Panc1 (cell line): ENCODE measurements at regions not wholly inside any gene's neighbourhood (a gene's known extent, or its start where the extent isn't known, plus 50 kb on each side); places are given as distances from the start of the nearest gene placed in this dataset.

Experiments
- ATAC-seq: fragments of 200-7000 bp; cut with Tn5 transposase; 2 replicates; pipeline ENCODE4 v1.9.1; 2020; ENCODE audit warnings: mild to moderate bottlenecking, moderate library complexity
- BruUV-seq: library from RNA; stranded (reverse); fragments of 400-500 nt; replicated peaks from 2 replicates; lab custom pipeline; 2021; lab: Mats Ljungman, UMichigan
- CTCF ChIA-PET: fragments of 300-600 bp; sonication (Branson Sonifier 250); formaldehyde crosslinking; loops from one replicate; lab custom pipeline; 2022; ENCODE audit warnings: antibody characterized with exemption; lab: Charles Lee
- POLR2A ChIA-PET: fragments of 300-600 bp; sonication (Branson Sonifier 250); formaldehyde crosslinking; loops from one replicate; lab custom pipeline; 2022; ENCODE audit warnings: antibody characterized with exemption; lab: Charles Lee
- DNase-seq: peaks from one replicate; pipeline ENCODE4 v3.0.0-alpha.2; 2010; ENCODE audit warnings: low read depth, low spot score
- H3K27ac ChIP-seq: 2 replicates; pipeline ENCODE4 v1.5.1; 2011; ENCODE audit warnings: mild to moderate bottlenecking, low read length, inconsistent platforms
- H3K27me3 ChIP-seq: fragments of 200-500 bp; sonication (Bioruptor generic); 2 replicates; pipeline ENCODE4 v1.6.0; 2014; ENCODE audit warnings: low read length, inconsistent platforms; ENCODE audit not compliant: control insufficient read depth, insufficient read depth
- H3K36me3 ChIP-seq: fragments of 200-500 bp; sonication (Bioruptor generic); 2 replicates; pipeline ENCODE4 v1.5.1; 2014; ENCODE audit warnings: inconsistent platforms, mild to moderate bottlenecking, low read length, moderate library complexity; ENCODE audit not compliant: control insufficient read depth, insufficient read depth
- H3K4me1 ChIP-seq: 2 replicates; pipeline ENCODE4 v1.5.1; 2011; ENCODE audit warnings: inconsistent platforms, mild to moderate bottlenecking, low read length, moderate library complexity; ENCODE audit not compliant: control insufficient read depth, insufficient read depth
- H3K4me3 ChIP-seq, 2 experiments: 2 replicates each; pipeline ENCODE4 v1.5.1; 2011 to 2012; ENCODE audit warnings: low read depth in 2 of 2, low read length in 2 of 2, mild to moderate bottlenecking in 2 of 2, inconsistent platforms in 1 of 2, moderate library complexity in 1 of 2
- H3K9me3 ChIP-seq: fragments of 200-500 bp; sonication (Bioruptor generic); 2 replicates; pipeline ENCODE4 v1.5.1; 2014; ENCODE audit warnings: low read depth, mild to moderate bottlenecking, inconsistent platforms, low read length, moderate library complexity; ENCODE audit not compliant: control insufficient read depth, insufficient read depth
- POLR2AphosphoS5 ChIP-seq: IDR thresholded peaks from 2 replicates; pipeline ENCODE4 v1.6.1; 2012; ENCODE audit warnings: mild to moderate bottlenecking, low read depth, low read length, moderate library complexity
- SIN3A ChIP-seq: IDR thresholded peaks from 2 replicates; pipeline ENCODE4 v1.6.1; 2012; ENCODE audit warnings: low read depth, mild to moderate bottlenecking, low read length, moderate library complexity, borderline replicate concordance; ENCODE audit not compliant: insufficient read depth
- TCF7L2 ChIP-seq: IDR thresholded peaks from 2 replicates; pipeline ENCODE4 v1.6.1; 2011; ENCODE audit warnings: mild to moderate bottlenecking, low read depth, low read length, inconsistent platforms
- in situ Hi-C: cut with HindIII; loops from 2 replicates; pipeline ENCODE4 v1.10.0; 2016; ENCODE audit warnings: low sequenced_read_pairs, low pct_unique_long_range_greater_than_20kb
- intact Hi-C: fragments of 100-400 bp; cut with micrococcal nuclease; formaldehyde crosslinking; loops from one replicate; pipeline ENCODE4 v1.10.0; 2022; ENCODE audit not compliant: unreplicated experiment
- TF ChIP-seq, protein P1 (sequence below), 2 experiments: IDR thresholded peaks; 2 replicates each; pipeline ENCODE4 v1.6.1; 2011 to 2012; ENCODE audit warnings: low read depth in 2 of 2, control low read depth in 1 of 2, low read length in 1 of 2, mild to moderate bottlenecking in 1 of 2, moderate library complexity in 1 of 2; ENCODE audit not compliant: insufficient read depth in 1 of 2
- TF ChIP-seq, protein P2 (sequence below): fragments of 450-650 bp; IDR thresholded peaks from 2 replicates; pipeline ENCODE4 v1.5.1; 2017; ENCODE audit warnings: mild to moderate bottlenecking

DNA sequence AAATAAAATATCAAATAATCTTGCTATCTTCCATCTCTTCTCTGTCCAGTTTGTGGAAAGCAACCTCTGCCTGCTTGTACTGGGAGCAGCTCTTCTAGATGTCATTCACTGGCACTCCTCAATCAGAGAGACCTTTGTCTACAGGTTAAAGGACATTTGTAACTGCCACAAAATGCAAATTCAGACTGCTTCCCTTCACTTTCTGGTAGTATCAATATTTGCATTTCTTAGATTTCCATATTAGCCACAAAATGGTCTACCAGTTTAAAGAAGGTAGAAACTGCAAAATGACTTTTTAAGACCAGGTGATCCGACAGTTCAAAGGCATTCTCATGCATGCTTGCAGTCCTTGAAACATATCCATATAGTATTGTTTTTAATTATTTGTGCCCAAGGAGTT is 51.7 kb upstream of the RCN1 start:
- H3K36me3 ChIP-seq, result no peaks in the 10 kb centered on the region
- ATAC-seq, result no peak
- H3K4me1 ChIP-seq, result no peaks in the 10 kb centered on the region
- CTCF ChIA-PET, result no interaction called here
- no peaks in the 10 kb centered on the region for H3K9me3 ChIP-seq
- in situ Hi-C loops, result no loop called here
- peaks cover 10% of the 10 kb centered on the region; the same call in 1 of the 2 replicates for H3K27me3 ChIP-seq
- no peak overlapping the region for H3K4me3 ChIP-seq
- DNase-seq, result no peak
- intact Hi-C loops, result no loop called here
- BruUV-seq, result no TSS peak
- POLR2A ChIA-PET, result no interaction called here
- TF ChIP-seq SIN3A (no peak), TCF7L2 (no peak), POLR2AphosphoS5 (no peak)
- TF ChIP-seq, protein P1, sequence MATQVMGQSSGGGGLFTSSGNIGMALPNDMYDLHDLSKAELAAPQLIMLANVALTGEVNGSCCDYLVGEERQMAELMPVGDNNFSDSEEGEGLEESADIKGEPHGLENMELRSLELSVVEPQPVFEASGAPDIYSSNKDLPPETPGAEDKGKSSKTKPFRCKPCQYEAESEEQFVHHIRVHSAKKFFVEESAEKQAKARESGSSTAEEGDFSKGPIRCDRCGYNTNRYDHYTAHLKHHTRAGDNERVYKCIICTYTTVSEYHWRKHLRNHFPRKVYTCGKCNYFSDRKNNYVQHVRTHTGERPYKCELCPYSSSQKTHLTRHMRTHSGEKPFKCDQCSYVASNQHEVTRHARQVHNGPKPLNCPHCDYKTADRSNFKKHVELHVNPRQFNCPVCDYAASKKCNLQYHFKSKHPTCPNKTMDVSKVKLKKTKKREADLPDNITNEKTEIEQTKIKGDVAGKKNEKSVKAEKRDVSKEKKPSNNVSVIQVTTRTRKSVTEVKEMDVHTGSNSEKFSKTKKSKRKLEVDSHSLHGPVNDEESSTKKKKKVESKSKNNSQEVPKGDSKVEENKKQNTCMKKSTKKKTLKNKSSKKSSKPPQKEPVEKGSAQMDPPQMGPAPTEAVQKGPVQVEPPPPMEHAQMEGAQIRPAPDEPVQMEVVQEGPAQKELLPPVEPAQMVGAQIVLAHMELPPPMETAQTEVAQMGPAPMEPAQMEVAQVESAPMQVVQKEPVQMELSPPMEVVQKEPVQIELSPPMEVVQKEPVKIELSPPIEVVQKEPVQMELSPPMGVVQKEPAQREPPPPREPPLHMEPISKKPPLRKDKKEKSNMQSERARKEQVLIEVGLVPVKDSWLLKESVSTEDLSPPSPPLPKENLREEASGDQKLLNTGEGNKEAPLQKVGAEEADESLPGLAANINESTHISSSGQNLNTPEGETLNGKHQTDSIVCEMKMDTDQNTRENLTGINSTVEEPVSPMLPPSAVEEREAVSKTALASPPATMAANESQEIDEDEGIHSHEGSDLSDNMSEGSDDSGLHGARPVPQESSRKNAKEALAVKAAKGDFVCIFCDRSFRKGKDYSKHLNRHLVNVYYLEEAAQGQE (IDR thresholded peaks at IDR 0.05; ENCODE audit: insufficient read depth in 1 of 2, low read depth in 2 of 2, low read length in 1 of 2), result no peak
- TF ChIP-seq, protein P2, sequence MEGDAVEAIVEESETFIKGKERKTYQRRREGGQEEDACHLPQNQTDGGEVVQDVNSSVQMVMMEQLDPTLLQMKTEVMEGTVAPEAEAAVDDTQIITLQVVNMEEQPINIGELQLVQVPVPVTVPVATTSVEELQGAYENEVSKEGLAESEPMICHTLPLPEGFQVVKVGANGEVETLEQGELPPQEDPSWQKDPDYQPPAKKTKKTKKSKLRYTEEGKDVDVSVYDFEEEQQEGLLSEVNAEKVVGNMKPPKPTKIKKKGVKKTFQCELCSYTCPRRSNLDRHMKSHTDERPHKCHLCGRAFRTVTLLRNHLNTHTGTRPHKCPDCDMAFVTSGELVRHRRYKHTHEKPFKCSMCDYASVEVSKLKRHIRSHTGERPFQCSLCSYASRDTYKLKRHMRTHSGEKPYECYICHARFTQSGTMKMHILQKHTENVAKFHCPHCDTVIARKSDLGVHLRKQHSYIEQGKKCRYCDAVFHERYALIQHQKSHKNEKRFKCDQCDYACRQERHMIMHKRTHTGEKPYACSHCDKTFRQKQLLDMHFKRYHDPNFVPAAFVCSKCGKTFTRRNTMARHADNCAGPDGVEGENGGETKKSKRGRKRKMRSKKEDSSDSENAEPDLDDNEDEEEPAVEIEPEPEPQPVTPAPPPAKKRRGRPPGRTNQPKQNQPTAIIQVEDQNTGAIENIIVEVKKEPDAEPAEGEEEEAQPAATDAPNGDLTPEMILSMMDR, result no peak
- H3K27ac ChIP-seq, result no peak overlapping the region

DNA sequence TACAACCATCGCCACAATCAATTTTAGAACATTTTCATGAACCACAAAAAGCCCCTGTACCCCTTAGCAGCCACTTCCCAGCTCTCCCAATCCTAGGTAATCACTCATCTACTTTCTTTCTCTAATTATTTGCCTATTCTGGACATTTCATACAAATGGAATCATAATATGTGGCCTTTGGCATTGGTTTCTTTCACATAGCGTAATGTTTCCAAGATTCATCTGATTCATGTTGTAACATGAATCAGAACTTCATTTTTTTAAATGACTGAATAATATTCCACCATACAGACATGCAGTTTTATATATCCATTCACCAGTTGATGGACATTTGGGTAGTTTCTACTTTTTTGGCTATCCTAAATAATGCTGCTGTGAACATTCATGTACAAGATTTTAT is 56.2 kb upstream of the RCN1 start:
- no peaks in the 10 kb centered on the region for H3K9me3 ChIP-seq
- no peak for DNase-seq
- TF ChIP-seq, protein P2, result no peak
- TF ChIP-seq TCF7L2, result no peak
- ChIA-PET POLR2A (no interaction called here), CTCF (no interaction called here)
- H3K27me3 ChIP-seq, result peaks cover 26% of the 10 kb centered on the region
- ATAC-seq, result no peak
- BruUV-seq, result no TSS peak
- no peaks in the 10 kb centered on the region for H3K36me3 ChIP-seq
- in situ Hi-C loops, result no loop called here
- no peak overlapping the region for H3K4me3 ChIP-seq
- no peak overlapping the region for H3K27ac ChIP-seq
- intact Hi-C loops, result no loop called here
- no peaks in the 10 kb centered on the region for H3K4me1 ChIP-seq
